Astrocyte (in vitro differentiated cells and primary cell): ENCODE measurements at regions not wholly inside any gene's neighbourhood (a gene's known extent, or its start where the extent isn't known, plus 50 kb on each side); places are given as distances from the start of the nearest gene placed in this dataset.

Experiments
- DNase-seq: peaks from one replicate; pipeline ENCODE4 v3.0.0-alpha.2; 2010; ENCODE audit warnings: low read depth
- FAIRE-seq: peaks from 2 replicates; lab custom pipeline; 2011; peaks lifted over from hg19 to GRCh38; lab: Jason Lieb, UNC
- H2AFZ ChIP-seq: 2 replicates; pipeline ENCODE4 v1.6.0; 2012; ENCODE audit warnings: low read depth, low read length, inconsistent platforms
- H3K27ac ChIP-seq: 2 replicates; pipeline ENCODE4 v1.5.1; 2011; ENCODE audit warnings: low read depth, low read length, inconsistent platforms
- H3K27me3 ChIP-seq: 2 replicates; pipeline ENCODE4 v1.6.0; 2011; ENCODE audit warnings: low read length, inconsistent platforms; ENCODE audit not compliant: insufficient read depth
- H3K36me3 ChIP-seq: 2 replicates; pipeline ENCODE4 v1.5.1; 2011; ENCODE audit warnings: low read length, inconsistent platforms; ENCODE audit not compliant: insufficient read depth
- H3K4me1 ChIP-seq: 2 replicates; pipeline ENCODE4 v1.5.1; 2011; ENCODE audit warnings: low read length, inconsistent platforms; ENCODE audit not compliant: insufficient read depth
- H3K4me2 ChIP-seq: 2 replicates; pipeline ENCODE4 v1.6.0; 2012; ENCODE audit warnings: low read length, inconsistent platforms
- H3K4me3 ChIP-seq: 2 replicates; pipeline ENCODE4 v1.5.1; 2011; ENCODE audit warnings: low read depth, mild to moderate bottlenecking, low read length, inconsistent platforms; ENCODE audit not compliant: insufficient read depth
- H3K79me2 ChIP-seq: 2 replicates; pipeline ENCODE4 v1.6.0; 2012; ENCODE audit warnings: mild to moderate bottlenecking, low read length, inconsistent platforms; ENCODE audit not compliant: insufficient read depth
- H3K9ac ChIP-seq: 2 replicates; pipeline ENCODE4 v1.6.0; 2012; ENCODE audit warnings: mild to moderate bottlenecking, low read length, inconsistent platforms
- H3K9me3 ChIP-seq: 2 replicates; pipeline ENCODE4 v1.5.1; 2012; ENCODE audit warnings: low read depth, mild to moderate bottlenecking, low read length, inconsistent platforms; ENCODE audit not compliant: insufficient read depth
- H4K20me1 ChIP-seq: 2 replicates; pipeline ENCODE4 v1.6.0; 2012; ENCODE audit warnings: low read length, inconsistent platforms; ENCODE audit not compliant: insufficient read depth
- H3K27ac Mint-ChIP-seq: one replicate; pipeline ENCODE4 v1.8.0; 2021; ENCODE audit warnings: mild to moderate bottlenecking, mixed read lengths; ENCODE audit not compliant: unreplicated experiment
- H3K27me3 Mint-ChIP-seq: one replicate; pipeline ENCODE4 v1.8.0; 2021; ENCODE audit warnings: low read depth, mixed read lengths; ENCODE audit not compliant: unreplicated experiment
- H3K36me3 Mint-ChIP-seq: one replicate; pipeline ENCODE4 v1.8.0; 2021; ENCODE audit warnings: low read depth, mixed read lengths; ENCODE audit not compliant: unreplicated experiment
- H3K4me1 Mint-ChIP-seq: one replicate; pipeline ENCODE4 v1.8.0; 2021; ENCODE audit warnings: low read depth, mixed read lengths; ENCODE audit not compliant: unreplicated experiment
- H3K4me3 Mint-ChIP-seq: one replicate; pipeline ENCODE4 v1.8.0; 2021; ENCODE audit warnings: mild to moderate bottlenecking, moderate library complexity, mixed read lengths; ENCODE audit not compliant: unreplicated experiment
- H3K9me3 Mint-ChIP-seq: one replicate; pipeline ENCODE4 v1.8.0; 2021; ENCODE audit warnings: mild to moderate bottlenecking, mixed read lengths; ENCODE audit not compliant: unreplicated experiment
- CTCF ChIP-seq: IDR thresholded peaks from 2 replicates; pipeline ENCODE4 v1.5.1; 2011; ENCODE audit warnings: low read depth, mild to moderate bottlenecking, inconsistent platforms, low read length, moderate library complexity; ENCODE audit not compliant: insufficient read depth
- EZH2 ChIP-seq: IDR thresholded peaks from 2 replicates; pipeline ENCODE4 v1.6.1; 2012; ENCODE audit warnings: mild to moderate bottlenecking, low read length, inconsistent platforms; ENCODE audit not compliant: insufficient read depth

- H3K27ac Mint-ChIP-seq, result no peak overlapping the region
- peaks cover 6% of the 10 kb centered on the region for H3K9me3 Mint-ChIP-seq
- Histone ChIP-seq H3K36me3 (no peaks in the 10 kb centered on the region), H3K4me1 (no peaks in the 10 kb centered on the region), H3K27me3 (no peaks in the 10 kb centered on the region), H3K4me2 (no peak overlapping the region), H3K4me3 (no peak overlapping the region), H3K9ac (no peak overlapping the region), H3K9me3 (no peaks in the 10 kb centered on the region), H3K27ac (no peak overlapping the region), H4K20me1 (no peaks in the 10 kb centered on the region), H3K79me2 (no peaks in the 10 kb centered on the region), H2AFZ (no peak overlapping the region)
- DNase-seq (no peak), FAIRE-seq (no peak)
- H3K36me3 Mint-ChIP-seq, result no peaks in the 10 kb centered on the region
- peaks cover 52% of the 10 kb centered on the region for H3K27me3 Mint-ChIP-seq
- no peak for TF ChIP-seq CTCF
- H3K4me1 Mint-ChIP-seq, result peaks cover 3% of the 10 kb centered on the region
- H3K4me3 Mint-ChIP-seq, result no peak overlapping the region
These were observed 156.9 kb upstream of the SNX19 start for GRCh38 chr11:131073167-131073566.

DNA sequence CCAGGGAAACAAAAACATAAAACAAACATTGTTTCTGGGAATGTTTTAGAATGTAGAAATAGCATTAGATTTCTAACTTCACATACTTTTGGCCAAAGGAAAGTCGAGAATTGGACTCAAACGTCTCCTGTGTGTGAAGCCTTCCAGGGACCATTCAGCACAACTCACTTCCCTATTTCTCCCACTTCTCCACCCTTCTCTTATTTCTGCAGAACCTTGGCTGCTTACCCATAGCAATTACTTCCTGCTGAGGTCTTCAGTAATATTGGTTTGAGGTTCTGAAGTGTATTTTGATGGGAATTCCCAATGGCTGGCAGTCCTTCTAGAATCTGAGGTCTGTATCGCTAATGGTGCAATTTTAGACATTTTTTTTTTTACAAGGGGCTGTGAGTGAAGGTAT, 158.3 kb upstream of the SNX19 start:
- Histone ChIP-seq H3K36me3 (no peaks in the 10 kb centered on the region), H3K4me2 (no peak overlapping the region), H3K9me3 (no peaks in the 10 kb centered on the region), H4K20me1 (no peaks in the 10 kb centered on the region), H3K4me3 (no peak overlapping the region), H2AFZ (no peak overlapping the region), H3K4me1 (no peaks in the 10 kb centered on the region), H3K9ac (no peak overlapping the region), H3K27me3 (no peaks in the 10 kb centered on the region), H3K27ac (no peak overlapping the region), H3K79me2 (no peaks in the 10 kb centered on the region)
- H3K9me3 Mint-ChIP-seq, result peaks cover 4% of the 10 kb centered on the region
- no peak for FAIRE-seq
- no peaks in the 10 kb centered on the region for H3K36me3 Mint-ChIP-seq
- H3K27ac Mint-ChIP-seq, result no peak overlapping the region
- no peak for DNase-seq
- TF ChIP-seq EZH2, result no peak
- TF ChIP-seq CTCF, result no peak
- peaks cover 49% of the 10 kb centered on the region for H3K27me3 Mint-ChIP-seq
- peaks cover 3% of the 10 kb centered on the region for H3K4me1 Mint-ChIP-seq
- no peak overlapping the region for H3K4me3 Mint-ChIP-seq

GRCh38 chr11:131077340-131077739, 161.1 kb upstream of the SNX19 start:
- FAIRE-seq (no peak), DNase-seq (no peak)
- peaks cover 34% of the 10 kb centered on the region for H3K27me3 Mint-ChIP-seq
- Histone ChIP-seq H3K4me2 (no peak overlapping the region), H3K79me2 (no peaks in the 10 kb centered on the region), H3K4me1 (no peaks in the 10 kb centered on the region), H3K9ac (no peak overlapping the region), H3K4me3 (no peak overlapping the region), H3K27me3 (no peaks in the 10 kb centered on the region), H3K27ac (no peak overlapping the region), H2AFZ (no peak overlapping the region), H3K36me3 (no peaks in the 10 kb centered on the region), H3K9me3 (no peaks in the 10 kb centered on the region), H4K20me1 (no peaks in the 10 kb centered on the region)
- H3K4me1 Mint-ChIP-seq, result peaks cover 3% of the 10 kb centered on the region
- no peak overlapping the region for H3K4me3 Mint-ChIP-seq
- no peak overlapping the region for H3K27ac Mint-ChIP-seq
- TF ChIP-seq CTCF (no peak), EZH2 (no peak)
- no peaks in the 10 kb centered on the region for H3K36me3 Mint-ChIP-seq
- H3K9me3 Mint-ChIP-seq, result peaks cover 3% of the 10 kb centered on the region
